ENCODE measurements at regions not wholly inside any gene's neighbourhood (a gene's known extent, or its start where the extent isn't known, plus 50 kb on each side); places are given as distances from the start of the nearest gene placed in this dataset.

DNA sequence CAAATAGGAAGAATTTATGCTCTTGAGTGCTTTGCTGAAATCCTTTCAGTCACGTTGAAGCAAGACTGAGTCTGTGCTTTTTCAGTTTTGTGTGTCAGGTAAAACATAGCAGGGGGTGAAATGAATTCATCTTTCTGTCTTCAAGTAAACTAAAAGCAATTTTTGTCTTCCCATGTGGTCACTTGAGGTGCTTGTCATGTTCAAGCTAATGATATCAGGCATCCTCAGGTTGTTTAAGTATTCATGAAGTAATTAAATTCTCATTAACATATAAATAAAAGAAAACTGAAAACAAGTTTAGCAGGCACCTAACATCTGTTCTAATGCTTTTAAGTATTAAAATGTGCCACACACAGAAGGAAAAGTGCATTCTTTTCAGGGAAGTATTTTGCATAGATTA is 2701.3 kb downstream of the PCDH9 start:
- Histone ChIP-seq H3K4me3 (no peak overlapping the region), H3K27ac (no peak overlapping the region), H3K36me3 (replicated peaks in 1 of 2; ENCODE audit: insufficient read depth in 1 of 2, low read depth in 2 of 2) (no peaks in the 10 kb centered on the region), H3K9me3 (no peaks in the 10 kb centered on the region), H3K27me3 (no peaks in the 10 kb centered on the region), H3K4me1 (no peaks in the 10 kb centered on the region)
- intact Hi-C loops (cut with DNase I) = no loop called here
- 38 to 48% methylated on average over 1 of the region's 1 CpG for WGBS, 2 donors
- DNase-seq = no peak
- no peak for ATAC-seq
- no peak for TF ChIP-seq POLR2A (IDR thresholded peaks at IDR 0.05)
- TF ChIP-seq, protein P1, sequence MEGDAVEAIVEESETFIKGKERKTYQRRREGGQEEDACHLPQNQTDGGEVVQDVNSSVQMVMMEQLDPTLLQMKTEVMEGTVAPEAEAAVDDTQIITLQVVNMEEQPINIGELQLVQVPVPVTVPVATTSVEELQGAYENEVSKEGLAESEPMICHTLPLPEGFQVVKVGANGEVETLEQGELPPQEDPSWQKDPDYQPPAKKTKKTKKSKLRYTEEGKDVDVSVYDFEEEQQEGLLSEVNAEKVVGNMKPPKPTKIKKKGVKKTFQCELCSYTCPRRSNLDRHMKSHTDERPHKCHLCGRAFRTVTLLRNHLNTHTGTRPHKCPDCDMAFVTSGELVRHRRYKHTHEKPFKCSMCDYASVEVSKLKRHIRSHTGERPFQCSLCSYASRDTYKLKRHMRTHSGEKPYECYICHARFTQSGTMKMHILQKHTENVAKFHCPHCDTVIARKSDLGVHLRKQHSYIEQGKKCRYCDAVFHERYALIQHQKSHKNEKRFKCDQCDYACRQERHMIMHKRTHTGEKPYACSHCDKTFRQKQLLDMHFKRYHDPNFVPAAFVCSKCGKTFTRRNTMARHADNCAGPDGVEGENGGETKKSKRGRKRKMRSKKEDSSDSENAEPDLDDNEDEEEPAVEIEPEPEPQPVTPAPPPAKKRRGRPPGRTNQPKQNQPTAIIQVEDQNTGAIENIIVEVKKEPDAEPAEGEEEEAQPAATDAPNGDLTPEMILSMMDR (IDR thresholded peaks at IDR 0.05) = no peak

DNA sequence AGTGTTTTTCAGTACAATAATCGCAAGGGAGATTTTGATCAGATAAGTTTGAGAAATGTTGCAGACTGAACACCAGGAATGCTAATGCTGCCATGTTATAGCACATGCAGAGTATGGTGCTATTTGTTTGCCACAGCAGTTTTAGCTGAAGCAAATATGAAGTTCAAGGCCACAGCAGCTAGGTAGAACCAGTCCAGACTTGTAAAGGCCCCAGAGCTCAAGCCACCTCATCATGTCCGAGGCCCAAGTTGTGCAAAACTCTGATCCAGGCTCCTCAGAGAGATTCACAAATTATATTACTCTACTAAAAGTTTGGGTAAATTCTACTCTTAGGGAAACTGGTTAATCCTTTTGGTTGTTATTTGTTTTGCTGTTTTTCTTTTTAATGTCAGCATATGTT is 2702.6 kb downstream of the PCDH9 start:
- H3K4me3 ChIP-seq = no peak overlapping the region
- no peaks in the 10 kb centered on the region for H3K4me1 ChIP-seq
- H3K9me3 ChIP-seq = no peaks in the 10 kb centered on the region
- ATAC-seq (no peak), DNase-seq (no peak)
- H3K36me3 ChIP-seq (replicated peaks in 1 of 2; ENCODE audit: insufficient read depth in 1 of 2, low read depth in 2 of 2) = no peaks in the 10 kb centered on the region
- intact Hi-C loops (cut with DNase I) = no loop called here
- TF ChIP-seq, protein P1 (IDR thresholded peaks at IDR 0.05) = no peak
- TF ChIP-seq POLR2A (IDR thresholded peaks at IDR 0.05) = no peak
- WGBS, 2 donors = 57 to 61% methylated on average over 2 of the region's 2 CpGs
- no peak overlapping the region for H3K27ac ChIP-seq
- H3K27me3 ChIP-seq = no peaks in the 10 kb centered on the region

DNA sequence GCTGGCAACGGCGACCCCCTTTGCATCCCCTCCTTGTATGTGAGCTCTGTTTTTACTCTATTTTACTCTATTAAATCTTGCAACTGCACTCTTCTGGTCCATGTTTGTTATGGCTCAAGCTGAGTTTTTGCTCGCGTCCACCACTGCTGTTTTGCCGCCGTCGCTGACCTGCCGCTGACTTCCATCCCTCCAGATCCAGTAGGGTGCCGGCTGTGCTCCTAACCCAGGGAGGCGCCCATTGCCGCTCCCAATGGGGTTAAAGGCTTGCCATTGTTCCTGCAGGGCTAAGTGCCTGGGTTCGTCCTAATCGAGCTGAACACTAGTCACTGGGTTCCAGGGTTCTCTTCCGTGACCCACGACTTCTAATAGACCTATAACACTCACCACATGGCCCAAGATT is 2704.4 kb downstream of the PCDH9 start:
- intact Hi-C loops (cut with DNase I) = no loop called here
- no peaks in the 10 kb centered on the region for H3K9me3 ChIP-seq
- 84 to 86% methylated on average over 14 to 15 of the region's 15 CpGs for WGBS, 2 donors

DNA sequence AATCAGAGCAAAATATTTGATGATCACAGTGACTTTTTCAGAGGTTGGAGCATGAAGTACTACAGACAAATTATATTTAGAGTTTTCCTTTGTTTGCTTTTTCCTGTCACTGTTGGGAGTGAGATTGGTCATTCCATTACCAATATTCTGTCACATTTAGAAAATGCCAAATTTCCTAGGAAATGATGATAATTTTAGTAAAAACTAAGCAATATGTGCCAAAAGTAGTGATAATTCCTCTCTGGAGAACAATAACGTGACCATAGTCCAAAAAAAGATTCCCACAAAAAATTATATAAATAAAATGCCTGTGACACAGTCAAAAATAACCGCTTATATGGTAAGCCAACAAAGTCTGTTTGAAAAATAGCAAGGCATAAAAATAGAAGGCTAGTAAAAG is 2719.4 kb downstream of the PCDH9 start:
- WGBS, 2 donors = 58 to 69% methylated on average over 2 of the region's 2 CpGs
- no peak for TF ChIP-seq POLR2A (IDR thresholded peaks at IDR 0.05)
- TF ChIP-seq, protein P1 (IDR thresholded peaks at IDR 0.05) = no peak
- H3K36me3 ChIP-seq (replicated peaks in 1 of 2; ENCODE audit: insufficient read depth in 1 of 2, low read depth in 2 of 2) = no peaks in the 10 kb centered on the region

More for the DNA sequence above, 2704.4 kb downstream of the PCDH9 start:
- Histone ChIP-seq H3K4me1 (no peaks in the 10 kb centered on the region), H3K4me3 (no peak overlapping the region), H3K27ac (no peak overlapping the region), H3K27me3 (no peaks in the 10 kb centered on the region), H3K36me3 (replicated peaks in 1 of 2; ENCODE audit: insufficient read depth in 1 of 2, low read depth in 2 of 2) (no peaks in the 10 kb centered on the region)
- no peak for TF ChIP-seq POLR2A (IDR thresholded peaks at IDR 0.05)
- TF ChIP-seq, protein P1 (IDR thresholded peaks at IDR 0.05) = no peak
- DNase-seq (no peak), ATAC-seq (no peak)

DNA sequence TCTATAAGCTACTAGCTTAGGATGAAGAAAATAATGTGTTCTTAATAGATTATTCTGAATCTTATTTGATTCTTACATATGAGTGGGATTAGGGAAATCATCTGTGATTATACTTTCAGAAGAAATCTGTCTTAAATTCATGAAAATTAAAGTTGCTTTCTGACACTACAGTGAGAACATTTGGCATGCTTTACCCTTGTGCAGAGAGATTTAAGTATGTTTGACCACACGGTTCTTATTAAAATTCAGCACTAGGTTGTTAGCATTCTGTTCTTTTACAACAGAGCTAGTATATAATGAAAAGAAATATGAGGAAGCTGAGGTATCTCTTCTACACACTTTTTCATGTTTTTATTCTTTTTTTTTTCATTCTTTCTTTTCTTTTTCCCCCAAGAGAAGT is 2723.9 kb downstream of the PCDH9 start:
- DNase-seq = no peak
- no peak overlapping the region for H3K4me3 ChIP-seq
- WGBS, 2 donors = 35 to 68% methylated on average over 1 of the region's 1 CpG
- no peaks in the 10 kb centered on the region for H3K4me1 ChIP-seq
- no peak for ATAC-seq
- no peaks in the 10 kb centered on the region for H3K9me3 ChIP-seq
- no peaks in the 10 kb centered on the region for H3K36me3 ChIP-seq (replicated peaks in 1 of 2; ENCODE audit: insufficient read depth in 1 of 2, low read depth in 2 of 2)
- intact Hi-C loops (cut with DNase I) = no loop called here
- H3K27ac ChIP-seq = no peak overlapping the region
- H3K27me3 ChIP-seq = no peaks in the 10 kb centered on the region
- TF ChIP-seq, protein P1 (IDR thresholded peaks at IDR 0.05) = no peak
- TF ChIP-seq POLR2A (IDR thresholded peaks at IDR 0.05) = no peak

More for the DNA sequence above, 2719.4 kb downstream of the PCDH9 start:
- no peaks in the 10 kb centered on the region for H3K4me1 ChIP-seq
- H3K9me3 ChIP-seq = peaks cover 0 to 4% (median 0%) of the 10 kb centered on the region in 3 donors
- intact Hi-C loops (cut with DNase I) = no loop called here
- no peaks in the 10 kb centered on the region for H3K27me3 ChIP-seq
- DNase-seq = no peak
- no peak for ATAC-seq
- no peak overlapping the region for H3K4me3 ChIP-seq
- H3K27ac ChIP-seq = no peak overlapping the region
